ENCODE measurements at regions not wholly inside any gene's neighbourhood (a gene's known extent, or its start where the extent isn't known, plus 50 kb on each side); places are given as distances from the start of the nearest gene placed in this dataset.

DNA sequence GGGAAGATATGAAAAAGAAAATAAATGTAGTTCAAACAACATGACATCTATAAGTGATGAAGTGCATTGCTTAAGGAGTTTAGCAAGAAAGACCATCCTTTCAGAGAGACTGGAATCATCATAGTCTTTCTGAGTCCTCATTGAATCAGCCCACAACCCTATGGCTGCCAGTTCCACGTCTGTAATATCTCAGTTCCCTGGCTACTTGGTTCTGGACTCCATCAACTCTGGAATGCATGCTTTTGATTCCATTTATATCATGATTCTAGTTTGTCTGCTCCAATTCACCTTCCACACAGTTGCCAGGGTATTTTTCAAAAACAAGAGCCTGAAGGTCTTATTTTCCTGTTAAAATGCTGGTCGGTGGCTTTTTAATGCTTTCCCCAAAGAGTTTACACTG lies 126.4 kb upstream of the MDFIC start:
- no peaks in the 10 kb centered on the region for H3K9me3 ChIP-seq (replicated peaks; ENCODE audit: insufficient read depth, low read length)
- H2AFZ ChIP-seq (ENCODE audit: low read length) = no peak overlapping the region
- no peak overlapping the region for H3K27ac ChIP-seq (ENCODE audit: low read length)
- H3K36me3 ChIP-seq (replicated peaks; ENCODE audit: insufficient read depth, low read length) = no peaks in the 10 kb centered on the region
- no peak overlapping the region for H3K9ac ChIP-seq (ENCODE audit: low read length)
- DNase-seq = no peak
- no peaks in the 10 kb centered on the region for H3K27me3 ChIP-seq (replicated peaks; ENCODE audit: insufficient read depth, low read length)
- H3F3A ChIP-seq (ENCODE audit: insufficient read depth, low read length) = no peaks in the 10 kb centered on the region
- H3K4me2 ChIP-seq (ENCODE audit: low read depth, low read length) = no peak overlapping the region
- no peak overlapping the region for H3K4me3 ChIP-seq (ENCODE audit: low read length)
- H3K79me2 ChIP-seq (ENCODE audit: low read length) = no peaks in the 10 kb centered on the region
- H3K9me2 ChIP-seq (replicated peaks; ENCODE audit: insufficient read depth, low read length) = no peaks in the 10 kb centered on the region
- TF ChIP-seq, protein P1, sequence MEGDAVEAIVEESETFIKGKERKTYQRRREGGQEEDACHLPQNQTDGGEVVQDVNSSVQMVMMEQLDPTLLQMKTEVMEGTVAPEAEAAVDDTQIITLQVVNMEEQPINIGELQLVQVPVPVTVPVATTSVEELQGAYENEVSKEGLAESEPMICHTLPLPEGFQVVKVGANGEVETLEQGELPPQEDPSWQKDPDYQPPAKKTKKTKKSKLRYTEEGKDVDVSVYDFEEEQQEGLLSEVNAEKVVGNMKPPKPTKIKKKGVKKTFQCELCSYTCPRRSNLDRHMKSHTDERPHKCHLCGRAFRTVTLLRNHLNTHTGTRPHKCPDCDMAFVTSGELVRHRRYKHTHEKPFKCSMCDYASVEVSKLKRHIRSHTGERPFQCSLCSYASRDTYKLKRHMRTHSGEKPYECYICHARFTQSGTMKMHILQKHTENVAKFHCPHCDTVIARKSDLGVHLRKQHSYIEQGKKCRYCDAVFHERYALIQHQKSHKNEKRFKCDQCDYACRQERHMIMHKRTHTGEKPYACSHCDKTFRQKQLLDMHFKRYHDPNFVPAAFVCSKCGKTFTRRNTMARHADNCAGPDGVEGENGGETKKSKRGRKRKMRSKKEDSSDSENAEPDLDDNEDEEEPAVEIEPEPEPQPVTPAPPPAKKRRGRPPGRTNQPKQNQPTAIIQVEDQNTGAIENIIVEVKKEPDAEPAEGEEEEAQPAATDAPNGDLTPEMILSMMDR (IDR thresholded peaks at IDR 0.05; ENCODE audit: low read length) = no peak
- TF ChIP-seq EZH2phosphoT487 (IDR thresholded peaks at IDR 0.05; ENCODE audit: low read length) (no peak), EZH2 (optimal IDR thresholded peaks at IDR 0.05; ENCODE audit: low read depth, low read length) (no peak)
- no peaks in the 10 kb centered on the region for H3K4me1 ChIP-seq (ENCODE audit: low read length)
- H4K20me1 ChIP-seq (ENCODE audit: insufficient read depth, low read length) = no peaks in the 10 kb centered on the region

DNA sequence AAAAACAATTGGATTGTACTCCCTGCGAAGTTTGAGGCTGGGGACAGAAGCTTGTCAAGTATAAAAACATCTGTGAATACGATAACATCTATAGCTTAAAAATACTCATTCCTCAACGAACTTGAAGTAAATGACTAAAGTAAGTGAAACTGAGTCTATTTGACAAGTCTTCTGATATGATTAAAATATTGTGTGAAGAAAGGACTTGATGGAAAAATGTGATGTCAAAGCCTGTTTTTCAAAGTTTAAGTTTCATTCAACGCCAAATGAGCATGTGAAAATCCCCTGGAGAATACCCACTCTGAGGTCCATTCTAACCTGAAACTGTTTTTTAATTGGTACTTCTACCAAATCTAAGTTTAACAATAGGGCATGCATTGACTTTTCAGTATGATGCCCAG lies 122.3 kb upstream of the MDFIC start:
- H3K9me2 ChIP-seq (replicated peaks; ENCODE audit: insufficient read depth, low read length) = no peaks in the 10 kb centered on the region
- H3K4me2 ChIP-seq (ENCODE audit: low read depth, low read length) = no peak overlapping the region
- no peaks in the 10 kb centered on the region for H3F3A ChIP-seq (ENCODE audit: insufficient read depth, low read length)
- no peak overlapping the region for H3K4me3 ChIP-seq (ENCODE audit: low read length)
- H3K27me3 ChIP-seq (replicated peaks; ENCODE audit: insufficient read depth, low read length) = no peaks in the 10 kb centered on the region
- no peaks in the 10 kb centered on the region for H4K20me1 ChIP-seq (ENCODE audit: insufficient read depth, low read length)
- H3K79me2 ChIP-seq (ENCODE audit: low read length) = no peaks in the 10 kb centered on the region
- no peak overlapping the region for H3K9ac ChIP-seq (ENCODE audit: low read length)
- TF ChIP-seq EZH2 (optimal IDR thresholded peaks at IDR 0.05; ENCODE audit: low read depth, low read length) (no peak), EZH2phosphoT487 (IDR thresholded peaks at IDR 0.05; ENCODE audit: low read length) (no peak)
- TF ChIP-seq, protein P1 (IDR thresholded peaks at IDR 0.05; ENCODE audit: low read length) = no peak
- H3K4me1 ChIP-seq (ENCODE audit: low read length) = no peaks in the 10 kb centered on the region
- no peaks in the 10 kb centered on the region for H3K9me3 ChIP-seq (replicated peaks; ENCODE audit: insufficient read depth, low read length)
- no peaks in the 10 kb centered on the region for H3K36me3 ChIP-seq (replicated peaks; ENCODE audit: insufficient read depth, low read length)
- no peak overlapping the region for H3K27ac ChIP-seq (ENCODE audit: low read length)
- no peak for DNase-seq
- H2AFZ ChIP-seq (ENCODE audit: low read length) = no peak overlapping the region

DNA sequence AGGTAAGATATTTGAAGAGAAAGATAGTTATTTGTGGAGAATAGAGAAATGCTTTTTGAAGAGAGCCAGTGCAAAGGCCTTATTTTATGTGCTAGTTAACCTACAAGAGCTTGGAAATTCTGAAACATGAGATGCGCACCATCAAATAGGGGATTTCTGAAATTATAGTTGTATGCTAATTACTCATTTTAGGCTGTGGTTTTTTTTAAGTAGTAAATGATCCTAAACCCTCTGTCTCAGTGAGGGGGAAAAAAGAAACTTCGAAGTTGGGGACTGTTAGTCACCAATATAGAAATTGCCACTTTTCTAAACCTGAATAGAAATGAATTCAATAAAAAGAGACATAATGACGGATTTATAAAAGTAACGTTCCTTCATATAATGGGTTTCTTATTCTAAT lies 119.3 kb upstream of the MDFIC start:
- Histone ChIP-seq H3K4me1 (ENCODE audit: low read length) (no peaks in the 10 kb centered on the region), H3K9me2 (replicated peaks; ENCODE audit: insufficient read depth, low read length) (no peaks in the 10 kb centered on the region), H3K27me3 (replicated peaks; ENCODE audit: insufficient read depth, low read length) (no peaks in the 10 kb centered on the region), H3K4me2 (ENCODE audit: low read depth, low read length) (no peak overlapping the region), H3K4me3 (ENCODE audit: low read length) (no peak overlapping the region), H3K36me3 (replicated peaks; ENCODE audit: insufficient read depth, low read length) (no peaks in the 10 kb centered on the region), H3K9ac (ENCODE audit: low read length) (no peak overlapping the region), H4K20me1 (ENCODE audit: insufficient read depth, low read length) (no peaks in the 10 kb centered on the region), H2AFZ (ENCODE audit: low read length) (no peak overlapping the region), H3K79me2 (ENCODE audit: low read length) (no peaks in the 10 kb centered on the region), H3F3A (ENCODE audit: insufficient read depth, low read length) (no peaks in the 10 kb centered on the region), H3K9me3 (replicated peaks; ENCODE audit: insufficient read depth, low read length) (no peaks in the 10 kb centered on the region), H3K27ac (ENCODE audit: low read length) (no peak overlapping the region)
- DNase-seq = no peak
- no peak for TF ChIP-seq EZH2 (optimal IDR thresholded peaks at IDR 0.05; ENCODE audit: low read depth, low read length)
- no peak for TF ChIP-seq EZH2phosphoT487 (IDR thresholded peaks at IDR 0.05; ENCODE audit: low read length)
- TF ChIP-seq, protein P1 (IDR thresholded peaks at IDR 0.05; ENCODE audit: low read length) = no peak
